ENCODE measurements at regions not wholly inside any gene's neighbourhood (a gene's known extent, or its start where the extent isn't known, plus 50 kb on each side); places are given as distances from the start of the nearest gene placed in this dataset.
A peak's percentile ranks its signal among the peaks of the same experiment; 100 is the strongest.

- H3K27ac ChIP-seq, result no peak overlapping the region
- no peak for TF ChIP-seq ZFX (IDR thresholded peaks at IDR 0.05; ENCODE audit: borderline replicate concordance)
- TF ChIP-seq CTCF (IDR thresholded peaks at IDR 0.05), result no peak
Measured at GRCh38 chr5:68646144-68646543, 430.6 kb downstream of the PIK3R1 start.

GRCh38 chr5:68647743-68648142 is 432.2 kb downstream of the PIK3R1 start:
- TF ChIP-seq CTCF (IDR thresholded peaks at IDR 0.05), result no peak
- no peak for TF ChIP-seq ZFX (IDR thresholded peaks at IDR 0.05; ENCODE audit: borderline replicate concordance)
- no peak overlapping the region for H3K27ac ChIP-seq

- TF ChIP-seq ZFX (IDR thresholded peaks at IDR 0.05; ENCODE audit: borderline replicate concordance), result no peak
- no peak for TF ChIP-seq CTCF (IDR thresholded peaks at IDR 0.05)
- H3K27ac ChIP-seq, result peak overlapping the region; percentile 53
Measured at GRCh38 chr5:68648944-68649857, 433.6 kb downstream of the PIK3R1 start.

GRCh38 chr5:68652534-68652965 is 437.0 kb downstream of the PIK3R1 start:
- H3K27ac ChIP-seq, result no peak overlapping the region
- TF ChIP-seq ZFX (IDR thresholded peaks at IDR 0.05; ENCODE audit: borderline replicate concordance), result no peak
- no peak for TF ChIP-seq CTCF (IDR thresholded peaks at IDR 0.05)

- no peak overlapping the region for H3K27ac ChIP-seq
Measured at GRCh38 chr5:68653471-68653870, 437.9 kb downstream of the PIK3R1 start.

GRCh38 chr5:68657055-68657961 is 436.5 kb upstream of the SLC30A5 start:
- TF ChIP-seq ZFX (IDR thresholded peaks at IDR 0.05; ENCODE audit: borderline replicate concordance) (no peak), CTCF (IDR thresholded peaks at IDR 0.05) (no peak)
- H3K27ac ChIP-seq, result no peak overlapping the region

More at GRCh38 chr5:68653471-68653870, 437.9 kb downstream of the PIK3R1 start:
- TF ChIP-seq CTCF (IDR thresholded peaks at IDR 0.05) (no peak), ZFX (IDR thresholded peaks at IDR 0.05; ENCODE audit: borderline replicate concordance) (no peak)
